T-helper 1 cell treated with Interleukin-12 subunit alpha and Interleukin-12 subunit beta and Interleukin-4 antibody, amounts not matched to agents 30 μg/mL and 1 μg/mL, for 36 hours (primary cell): ENCODE measurements at regions not wholly inside any gene's neighbourhood (a gene's known extent, or its start where the extent isn't known, plus 50 kb on each side); places are given as distances from the start of the nearest gene placed in this dataset.

Experiments
- H3K27ac Mint-ChIP-seq: one replicate; pipeline ENCODE4 v1.8.0; 2021; ENCODE audit warnings: mild to moderate bottlenecking, mixed read lengths
- H3K27me3 Mint-ChIP-seq: one replicate; pipeline ENCODE4 v1.8.0; 2021; ENCODE audit warnings: low read depth, mixed read lengths
- H3K36me3 Mint-ChIP-seq: one replicate; pipeline ENCODE4 v1.8.0; 2021; ENCODE audit warnings: low read depth, mixed read lengths
- H3K4me1 Mint-ChIP-seq: one replicate; pipeline ENCODE4 v1.8.0; 2021; ENCODE audit warnings: low read depth, mixed read lengths
- H3K4me3 Mint-ChIP-seq: one replicate; pipeline ENCODE4 v1.8.0; 2021; ENCODE audit warnings: mild to moderate bottlenecking, moderate library complexity, mixed read lengths
- H3K9me3 Mint-ChIP-seq: one replicate; pipeline ENCODE4 v1.8.0; 2021; ENCODE audit warnings: mixed read lengths

DNA sequence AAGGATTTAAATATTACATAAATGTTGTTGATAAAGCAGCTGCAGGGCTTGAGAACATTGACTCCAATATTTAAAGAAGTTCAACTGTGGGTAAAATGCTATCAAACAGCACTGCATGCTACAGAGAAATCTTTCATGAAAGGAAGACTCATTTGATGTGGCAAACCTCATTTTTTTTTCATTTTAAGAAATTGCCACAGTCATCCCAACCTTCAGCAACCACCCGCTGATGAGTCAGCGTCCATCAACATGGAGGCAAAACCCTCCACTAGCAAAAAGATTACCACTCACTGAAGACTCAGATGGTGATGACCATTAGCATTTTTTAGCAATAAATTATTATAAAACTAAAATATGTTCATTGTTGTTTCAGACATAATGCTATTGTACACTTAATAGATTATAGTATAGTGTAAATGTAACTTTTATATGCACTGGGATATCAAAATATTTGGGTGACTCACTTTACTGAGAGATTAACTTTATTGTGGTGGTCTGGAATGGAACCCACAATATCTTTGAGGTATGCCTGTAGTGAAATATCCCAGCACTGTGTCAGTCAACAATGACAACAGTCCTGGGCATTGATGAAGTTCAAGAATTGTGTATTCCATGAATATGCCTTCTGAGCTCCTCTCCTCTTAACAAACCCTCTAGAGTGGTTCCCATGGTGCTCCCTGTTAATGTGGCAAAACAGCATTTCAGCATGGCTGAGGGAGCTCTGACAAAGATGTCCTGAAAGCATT is 52.4 kb upstream of the SOX21 start:
- Mint-ChIP-seq H3K9me3 (no peaks in the 10 kb centered on the region), H3K27me3 (peaks cover 22% of the 10 kb centered on the region), H3K4me3 (no peak overlapping the region), H3K4me1 (no peaks in the 10 kb centered on the region), H3K27ac (no peak overlapping the region), H3K36me3 (no peaks in the 10 kb centered on the region)
